Hematopoietic multipotent progenitor cell treated with erythropoietin and hydrocortisone succinate and interleukin-3 and kit ligand, for 4 days (in vitro differentiated cells): ENCODE measurements at regions not wholly inside any gene's neighbourhood (a gene's known extent, or its start where the extent isn't known, plus 50 kb on each side); places are given as distances from the start of the nearest gene placed in this dataset.
"Not testable (repeated sequence)": the region's sequence is repeated elsewhere in the genome, so short reads cannot be mapped to it uniquely, and the experiment has no call there.

ENCODE experiments used
- DNase-seq: peaks from one replicate; pipeline ENCODE4 v3.0.0-alpha.2; 2015

- no peak for DNase-seq
Observed at GRCh38 chr11:25159341-25159740, 662.5 kb downstream of the LUZP2 start.

DNA sequence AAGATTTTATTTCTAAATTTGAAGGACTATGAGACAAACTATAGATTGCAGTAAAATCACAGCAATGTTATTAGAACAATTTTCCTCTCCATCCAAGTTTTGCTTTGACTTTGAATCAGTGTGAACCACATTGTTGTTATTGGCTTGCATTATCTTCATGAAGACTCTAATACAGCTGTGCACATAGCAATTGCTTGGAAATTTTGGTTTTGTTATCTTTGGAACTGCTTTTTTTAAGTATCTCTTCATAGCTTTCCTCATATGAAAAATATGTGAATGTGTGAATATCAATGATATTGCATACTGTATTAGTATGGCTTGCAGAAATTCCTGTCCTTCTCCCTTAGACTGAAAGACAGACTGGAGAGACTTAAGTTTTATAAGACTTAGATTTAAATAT, 666.6 kb downstream of the LUZP2 start:
- DNase-seq: no peak

- DNase-seq: no peak
Observed at GRCh38 chr11:25180187-25180586, 683.3 kb downstream of the LUZP2 start.

GRCh38 chr11:25183411-25183810, 686.6 kb downstream of the LUZP2 start:
- no peak for DNase-seq

GRCh38 chr11:25197515-25197914, 700.7 kb downstream of the LUZP2 start:
- DNase-seq: no peak

DNA sequence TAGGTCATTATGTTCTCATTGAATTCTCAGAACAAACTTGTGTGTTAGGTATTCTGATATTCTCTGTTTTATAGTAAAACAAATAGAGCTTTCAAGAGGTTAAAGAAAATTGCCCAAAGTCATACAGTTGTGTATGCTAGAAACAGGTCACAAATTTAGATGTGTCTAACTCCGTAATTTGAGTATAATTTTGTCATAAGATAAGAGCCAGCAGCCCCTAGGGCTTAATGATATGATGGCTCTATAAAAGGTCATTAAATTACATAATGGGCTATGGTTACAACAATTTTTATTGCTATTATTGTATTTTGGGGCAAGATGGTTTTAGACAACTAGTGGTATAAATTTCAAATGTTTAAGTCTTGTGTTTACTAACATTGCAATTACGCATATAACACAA, 701.9 kb downstream of the LUZP2 start:
- DNase-seq: no peak

DNA sequence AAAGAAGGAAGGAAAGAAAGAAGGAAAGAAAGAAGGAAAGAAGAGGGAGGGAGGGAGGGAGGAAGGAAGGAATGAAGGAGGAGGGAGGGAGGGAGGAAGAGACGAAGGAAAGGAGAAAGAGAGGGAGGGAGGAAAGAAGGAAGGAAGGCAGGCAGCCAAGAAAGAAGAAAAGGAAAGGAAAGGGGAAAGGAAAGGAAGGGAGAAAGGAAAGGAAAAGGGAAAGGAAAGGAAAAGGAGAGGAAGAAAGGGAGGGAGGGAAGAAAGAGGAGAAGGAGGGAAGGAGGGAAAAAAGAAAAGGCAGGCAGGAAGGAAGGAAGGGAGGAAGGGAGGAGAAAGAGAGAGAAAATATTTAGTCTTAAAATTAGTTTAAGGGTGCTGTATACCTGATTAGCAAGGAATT, 704.1 kb downstream of the LUZP2 start:
- no peak for DNase-seq

GRCh38 chr11:25206762-25207161, 709.9 kb downstream of the LUZP2 start:
- DNase-seq: no peak

DNA sequence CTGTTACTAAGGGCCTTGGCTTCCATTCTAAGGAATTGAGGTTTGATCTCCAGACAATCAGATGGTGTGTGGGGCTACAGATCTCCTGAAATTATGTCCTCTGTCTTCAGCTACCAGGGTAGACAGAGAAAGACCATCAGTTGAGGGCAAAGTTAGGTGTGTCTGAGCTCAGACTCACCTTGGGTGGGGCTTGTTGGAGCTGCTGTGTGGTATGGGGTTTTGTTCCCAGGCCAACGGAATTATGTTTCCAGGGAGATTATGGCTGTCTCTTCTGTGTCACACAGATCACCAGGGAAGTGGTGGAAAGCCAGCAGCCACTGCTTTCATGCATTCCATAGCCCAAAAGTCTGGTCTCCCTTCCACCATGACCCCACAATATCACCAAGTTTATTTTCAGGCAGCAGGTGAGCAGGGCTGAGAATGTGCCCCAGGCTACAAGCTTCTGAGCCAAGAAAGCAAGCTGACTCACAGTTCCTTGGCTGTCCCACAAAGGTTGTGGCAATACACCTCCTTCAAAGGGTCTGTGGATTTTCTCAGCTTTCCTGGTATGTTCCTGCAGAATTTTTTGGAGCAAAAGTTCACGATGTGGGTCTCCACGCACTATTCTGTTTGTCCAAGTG, 714.9 kb downstream of the LUZP2 start:
- DNase-seq: no peak

- no peak for DNase-seq
Observed at GRCh38 chr11:25214535-25215176, 717.8 kb downstream of the LUZP2 start.

GRCh38 chr11:25218036-25218435, 721.2 kb downstream of the LUZP2 start:
- no peak for DNase-seq

GRCh38 chr11:25225078-25225477, 728.2 kb downstream of the LUZP2 start:
- DNase-seq: no peak

DNA sequence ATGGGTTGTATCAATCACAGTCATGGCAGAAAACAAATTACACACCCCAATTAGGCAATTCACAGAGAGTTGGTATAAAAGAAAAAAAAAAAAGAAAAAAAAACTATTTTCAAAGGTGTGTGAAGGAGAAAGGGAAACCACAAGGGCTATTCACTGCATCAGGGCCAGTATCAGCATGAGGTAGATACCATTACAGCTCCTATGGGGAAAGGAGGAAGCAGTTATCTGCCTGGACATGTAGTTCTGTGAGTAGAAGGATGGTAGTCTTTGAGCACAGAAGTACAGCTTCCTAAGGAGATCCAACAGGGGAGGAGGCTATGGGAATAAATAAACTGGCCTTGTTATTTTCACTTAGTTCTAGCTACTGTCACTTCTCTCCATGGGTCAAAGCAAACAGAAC, 746.1 kb downstream of the LUZP2 start:
- DNase-seq: no peak

GRCh38 chr11:25244126-25244525, 747.3 kb downstream of the LUZP2 start:
- DNase-seq: no peak

GRCh38 chr11:25247336-25247735, 750.5 kb downstream of the LUZP2 start:
- no peak for DNase-seq

- no peak for DNase-seq
Observed at GRCh38 chr11:25252854-25253253, 756.0 kb downstream of the LUZP2 start.

DNA sequence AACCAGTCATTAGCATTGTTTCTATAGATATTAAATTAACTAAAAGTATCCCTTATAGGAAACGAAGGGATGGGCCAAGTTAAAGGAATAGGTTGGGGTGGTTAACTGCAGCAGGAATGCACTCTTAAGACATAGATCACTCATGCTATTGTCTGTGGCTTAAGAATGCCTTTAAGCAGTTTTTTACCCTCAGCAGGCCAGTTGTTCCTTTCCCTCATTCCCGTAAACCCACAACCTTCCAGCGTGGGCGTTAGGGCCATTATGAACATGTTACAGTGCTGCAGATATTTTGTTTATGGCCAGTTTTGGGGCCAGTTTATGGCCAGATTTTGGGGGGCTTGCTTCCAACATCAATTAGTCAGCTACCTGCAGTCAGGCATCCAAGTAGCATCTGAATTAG, 767.0 kb downstream of the LUZP2 start:
- not testable (repeated sequence) for DNase-seq

- no peak for DNase-seq
Observed at GRCh38 chr11:25271301-25271700, 774.4 kb downstream of the LUZP2 start.

DNA sequence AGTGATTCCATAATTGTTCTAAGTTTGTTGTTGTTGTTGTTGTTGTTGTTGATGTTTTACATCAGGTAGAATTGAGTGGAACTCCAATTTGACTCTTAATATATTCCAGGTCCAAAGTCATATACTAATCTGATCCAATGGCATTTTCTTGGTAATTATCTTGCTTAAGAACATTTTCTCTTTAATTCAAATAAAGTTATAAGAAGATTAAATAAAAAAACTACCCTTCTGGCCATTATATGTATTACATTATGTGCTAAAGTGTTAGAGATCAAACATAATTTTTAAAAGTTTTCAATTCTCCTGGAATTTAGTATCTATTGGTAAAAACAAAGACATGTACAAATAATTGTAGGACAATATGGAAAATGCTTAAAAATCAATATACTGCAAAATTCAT, 775.4 kb downstream of the LUZP2 start:
- no peak for DNase-seq

- not testable (repeated sequence) for DNase-seq
Observed at GRCh38 chr11:25280821-25281220, 784.0 kb downstream of the LUZP2 start.

GRCh38 chr11:25293166-25293565, 796.3 kb downstream of the LUZP2 start:
- DNase-seq: no peak

DNA sequence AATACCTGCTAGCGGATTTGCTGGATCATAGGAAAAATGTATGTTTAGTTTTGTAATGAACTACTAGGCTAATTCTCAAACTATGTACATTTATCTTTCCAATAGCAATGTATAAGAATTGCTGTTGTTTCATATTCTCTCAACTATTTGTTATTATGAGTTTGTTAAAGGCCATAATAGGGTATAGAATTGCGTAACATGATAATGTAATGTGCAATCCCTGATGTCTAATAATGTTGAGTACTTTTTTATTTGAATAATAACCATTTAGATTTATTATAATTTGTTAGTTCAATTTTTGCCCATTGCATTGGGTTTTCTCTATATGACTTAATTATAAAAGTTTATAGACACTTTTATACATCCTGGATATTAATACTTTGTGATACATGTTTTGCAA, 801.6 kb downstream of the LUZP2 start:
- DNase-seq: no peak

DNA sequence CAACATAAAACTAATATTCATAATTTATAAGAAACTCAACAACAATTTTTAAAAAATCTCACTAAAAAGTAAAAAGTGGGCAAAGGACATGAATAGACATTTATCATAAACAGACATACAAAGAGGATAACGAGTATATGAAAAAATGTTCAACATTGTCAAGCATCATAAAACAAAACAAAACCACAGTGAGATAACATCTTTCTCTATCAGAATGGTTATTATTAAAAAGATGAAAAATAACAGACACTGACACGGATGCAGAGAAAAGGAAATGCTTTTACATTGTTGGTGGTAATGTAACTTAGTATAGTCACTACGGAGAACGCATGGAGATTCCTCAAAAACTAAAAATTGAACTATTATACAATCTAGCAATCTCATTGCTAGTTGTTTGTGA, 813.0 kb downstream of the LUZP2 start:
- no peak for DNase-seq

- DNase-seq: no peak
Observed at GRCh38 chr11:25317216-25317615, 820.4 kb downstream of the LUZP2 start.

DNA sequence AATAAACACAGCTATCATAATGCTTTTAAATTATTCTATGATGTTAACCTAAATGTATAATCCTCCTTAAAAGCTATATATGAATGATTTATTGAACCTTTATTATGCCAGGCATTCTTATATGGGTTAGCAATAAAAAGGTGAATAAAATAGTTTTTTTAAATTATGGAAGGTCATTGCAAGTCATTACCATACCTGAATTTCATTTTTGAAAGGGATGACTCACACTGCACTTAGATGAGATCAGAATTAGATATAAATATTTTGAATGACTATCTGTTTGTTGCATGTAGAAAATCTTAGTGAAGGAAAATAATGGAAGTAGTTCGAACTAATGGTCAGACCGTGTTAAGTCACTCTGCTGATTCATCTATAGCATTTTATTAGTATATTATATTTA, 822.3 kb downstream of the LUZP2 start:
- DNase-seq: no peak
